H9 (cell line): ENCODE measurements at regions not wholly inside any gene's neighbourhood (a gene's known extent, or its start where the extent isn't known, plus 50 kb on each side); places are given as distances from the start of the nearest gene placed in this dataset.

ENCODE experiments used
- DNase-seq: peaks from one replicate; pipeline ENCODE4 v3.0.0-alpha.2; 2017
- H2AFZ ChIP-seq: one replicate; pipeline ENCODE4 v1.6.1; 2013; ENCODE audit warnings: mild to moderate bottlenecking, low read length, control low read depth, moderate library complexity
- H2AK5ac ChIP-seq: 2 replicates; pipeline ENCODE4 v1.6.1; 2013; ENCODE audit warnings: low read length, control low read depth, mixed read lengths; ENCODE audit not compliant: insufficient read length
- H2BK120ac ChIP-seq: one replicate; pipeline ENCODE4 v1.6.1; 2013; ENCODE audit warnings: low read depth, mild to moderate bottlenecking, low read length, control low read depth, inconsistent platforms; ENCODE audit not compliant: poor library complexity, severe bottlenecking
- H2BK12ac ChIP-seq: 2 replicates; pipeline ENCODE4 v1.6.1; 2013; ENCODE audit warnings: low read length, control low read depth, mixed read lengths, low read depth; ENCODE audit not compliant: insufficient read length
- H2BK15ac ChIP-seq: 2 replicates; pipeline ENCODE4 v1.6.1; 2013; ENCODE audit warnings: low read depth, low read length, control low read depth
- H2BK20ac ChIP-seq: one replicate; pipeline ENCODE4 v1.6.1; 2013; ENCODE audit warnings: low read depth, mild to moderate bottlenecking, low read length, control low read depth, inconsistent platforms; ENCODE audit not compliant: poor library complexity, severe bottlenecking
- H2BK5ac ChIP-seq: 2 replicates; pipeline ENCODE4 v1.6.1; 2013; ENCODE audit warnings: low read length, control low read depth, mixed read lengths; ENCODE audit not compliant: insufficient read length
- H3K14ac ChIP-seq: 2 replicates; pipeline ENCODE4 v1.6.1; 2013; ENCODE audit warnings: low read length, control low read depth; ENCODE audit not compliant: insufficient read depth
- H3K18ac ChIP-seq: 2 replicates; pipeline ENCODE4 v1.6.1; 2013; ENCODE audit warnings: low read depth, mild to moderate bottlenecking, mixed read lengths, low read length, control low read depth; ENCODE audit not compliant: insufficient read length
- H3K23ac ChIP-seq: 2 replicates; pipeline ENCODE4 v1.6.1; 2013; ENCODE audit warnings: low read length, control low read depth, mixed read lengths, low read depth; ENCODE audit not compliant: insufficient read length
- H3K23me2 ChIP-seq: 2 replicates; pipeline ENCODE4 v1.6.1; 2013; ENCODE audit warnings: low read depth, mild to moderate bottlenecking, mixed read lengths, low read length, control low read depth; ENCODE audit not compliant: insufficient read length, poor library complexity, severe bottlenecking
- H3K27ac ChIP-seq: 2 replicates; pipeline ENCODE4 v1.5.1; 2013; ENCODE audit warnings: low read length, control low read depth, mixed read lengths, low read depth; ENCODE audit not compliant: insufficient read length
- H3K27me3 ChIP-seq: 2 replicates; pipeline ENCODE4 v1.6.1; 2013; ENCODE audit warnings: low read length, control low read depth, inconsistent platforms; ENCODE audit not compliant: insufficient read depth
- H3K4ac ChIP-seq: 2 replicates; pipeline ENCODE4 v1.6.1; 2013; ENCODE audit warnings: low read depth, mild to moderate bottlenecking, control low read depth, inconsistent platforms, low read length, moderate library complexity
- H3K4me1 ChIP-seq: 2 replicates; pipeline ENCODE4 v1.6.1; 2013; ENCODE audit warnings: low read length, control low read depth, inconsistent platforms; ENCODE audit not compliant: insufficient read depth
- H3K4me2 ChIP-seq: 2 replicates; pipeline ENCODE4 v1.6.1; 2013; ENCODE audit warnings: low read length, control low read depth, mixed read lengths; ENCODE audit not compliant: insufficient read length, insufficient read depth
- H3K56ac ChIP-seq: 2 replicates; pipeline ENCODE4 v1.6.1; 2013; ENCODE audit warnings: low read depth, mild to moderate bottlenecking, mixed read lengths, low read length, control low read depth; ENCODE audit not compliant: insufficient read length
- H3K79me1 ChIP-seq: 2 replicates; pipeline ENCODE4 v1.6.1; 2013; ENCODE audit warnings: low read depth, mild to moderate bottlenecking, moderate library complexity, low read length, control low read depth, inconsistent platforms; ENCODE audit not compliant: insufficient read depth, poor library complexity, severe bottlenecking
- H3K79me2 ChIP-seq: 2 replicates; pipeline ENCODE4 v1.6.1; 2013; ENCODE audit warnings: low read length, control low read depth, inconsistent platforms; ENCODE audit not compliant: insufficient read depth
- H3K9ac ChIP-seq: 2 replicates; pipeline ENCODE4 v1.6.1; 2013; ENCODE audit warnings: low read length, control low read depth, mixed read lengths; ENCODE audit not compliant: insufficient read length; ENCODE audit errors: extremely low read depth
- H3K9me3 ChIP-seq: one replicate; pipeline ENCODE4 v1.6.1; 2013; ENCODE audit warnings: low read depth, low read length, inconsistent platforms; ENCODE audit not compliant: control insufficient read depth
- H3T11ph ChIP-seq: one replicate; pipeline ENCODE4 v1.6.1; 2013; ENCODE audit warnings: mild to moderate bottlenecking, low read length, control low read depth, inconsistent platforms
- H4K20me1 ChIP-seq: one replicate; pipeline ENCODE4 v1.6.1; 2013; ENCODE audit not compliant: control insufficient read depth, insufficient read length, insufficient read depth
- H4K5ac ChIP-seq: 2 replicates; pipeline ENCODE4 v1.6.1; 2013; ENCODE audit warnings: low read depth, mild to moderate bottlenecking, mixed read lengths, low read length, control low read depth; ENCODE audit not compliant: insufficient read length
- H4K8ac ChIP-seq: replicated peaks from 2 replicates; pipeline ENCODE4 v1.6.1; 2013; ENCODE audit warnings: low read length, control low read depth, mixed read lengths, low read depth; ENCODE audit not compliant: insufficient read length
- H4K91ac ChIP-seq: 2 replicates; pipeline ENCODE4 v1.6.1; 2013; ENCODE audit warnings: low read depth, mild to moderate bottlenecking, moderate library complexity, mixed read lengths, low read length, control low read depth; ENCODE audit not compliant: insufficient read length
- H3K27ac Mint-ChIP-seq, 3 experiments: 2 replicates in 2 of 3; 3 replicates in 1 of 3; pipeline ENCODE4 v1.8.0; 2020 to 2021; ENCODE audit warnings: mixed read lengths in 3 of 3, mild to moderate bottlenecking in 1 of 3, moderate library complexity in 1 of 3
- H3K27me3 Mint-ChIP-seq: 2 replicates; pipeline ENCODE4 v1.8.0; 2021; ENCODE audit warnings: low read depth, mild to moderate bottlenecking, moderate library complexity, mixed read lengths
- H3K36me3 Mint-ChIP-seq, 3 experiments: 2 replicates in 2 of 3; 3 replicates in 1 of 3; pipeline ENCODE4 v1.8.0; 2020 to 2021; ENCODE audit warnings: low read depth in 3 of 3, mixed read lengths in 3 of 3; ENCODE audit not compliant: insufficient read depth in 1 of 3
- H3K4me1 Mint-ChIP-seq, 2 experiments: 2 replicates each; pipeline ENCODE4 v1.8.0; 2020; ENCODE audit warnings: mixed read lengths in 2 of 2
- H3K4me3 Mint-ChIP-seq, 2 experiments: 2 replicates in 1 of 2; 3 replicates in 1 of 2; pipeline ENCODE4 v1.8.0; 2020 to 2021; ENCODE audit warnings: mild to moderate bottlenecking in 2 of 2, mixed read lengths in 2 of 2, moderate library complexity in 1 of 2
- H3K9me3 Mint-ChIP-seq, 2 experiments: 2 replicates in 1 of 2; 3 replicates in 1 of 2; pipeline ENCODE4 v1.8.0; 2020; ENCODE audit warnings: mild to moderate bottlenecking in 2 of 2, mixed read lengths in 2 of 2, moderate library complexity in 1 of 2
- WGBS: extraction: QIAGEN DNeasy Blood & Tissue Kit; methylation state at CpG from one replicate; pipeline ENCODE4 v1.1.7; 2013; ENCODE audit warnings: missing lambda C conversion rate, low lambda C conversion rate, mixed read lengths; ENCODE audit not compliant: insufficient read length; ENCODE audit errors: extremely low coverage; 5-methylcytosine and 5-hydroxymethylcytosine counted together
- TF ChIP-seq, protein P1 (sequence below): fragments of 200-600 bp; sonication (generic); conservative IDR thresholded peaks from 3 replicates; pipeline ENCODE4 v1.8.0; 2021; ENCODE audit warnings: antibody characterized with exemption, mild to moderate bottlenecking

DNA sequence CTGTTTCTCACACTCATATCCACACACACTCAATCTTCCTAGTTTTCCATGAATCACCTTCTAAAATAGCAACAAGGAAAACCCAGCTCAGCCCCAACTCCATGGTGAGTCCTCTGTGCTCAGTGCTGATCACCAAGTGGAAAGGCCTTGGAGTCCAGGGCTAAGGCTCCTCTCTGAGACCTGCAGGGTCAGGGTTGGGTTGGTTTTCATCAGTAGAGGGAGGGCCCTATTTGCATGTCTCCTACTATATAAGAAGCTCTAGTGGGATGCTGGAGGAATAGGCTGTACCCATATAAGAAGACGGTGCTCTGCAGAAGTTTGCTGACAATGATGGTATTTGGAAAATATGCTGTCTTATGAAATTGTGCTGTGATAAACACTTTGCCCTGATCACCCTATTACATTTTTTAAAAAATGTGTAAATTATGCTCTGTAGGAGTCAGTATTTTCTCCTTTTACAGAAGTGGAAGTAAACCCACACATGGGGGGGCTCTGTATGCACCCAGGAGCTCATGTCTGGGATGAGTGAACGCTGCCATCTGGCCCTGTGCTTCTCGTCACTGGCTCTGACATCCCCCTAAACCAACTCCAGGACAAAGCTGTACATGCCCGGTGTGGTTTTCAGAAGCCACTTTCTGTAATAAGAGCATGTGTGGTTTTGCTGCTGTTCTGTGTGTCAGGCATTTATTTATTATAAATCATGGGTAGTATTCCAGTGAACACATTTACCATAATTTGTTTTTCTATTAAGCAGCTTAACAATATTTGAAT is 536.3 kb downstream of the TMEM121 start:
- Histone ChIP-seq H3K23ac (no peak overlapping the region), H3K27ac (no peak overlapping the region), H3K27me3 (no peaks in the 10 kb centered on the region), H3K4me2 (no peak overlapping the region), H3K4me1 (no peaks in the 10 kb centered on the region), H3K18ac (no peak overlapping the region), H2BK20ac (no peak overlapping the region), H3K4ac (no peak overlapping the region), H2AFZ (no peak overlapping the region), H4K8ac (no peak overlapping the region), H3K9me3 (peaks cover 94% of the 10 kb centered on the region), H3T11ph (no peak overlapping the region), H4K20me1 (no peaks in the 10 kb centered on the region), H3K23me2 (no peaks in the 10 kb centered on the region), H2BK12ac (no peak overlapping the region), H3K14ac (no peak overlapping the region), H4K91ac (no peak overlapping the region), H4K5ac (no peak overlapping the region), H3K56ac (no peak overlapping the region), H2BK15ac (no peak overlapping the region), H2AK5ac (no peak overlapping the region), H3K79me1 (no peaks in the 10 kb centered on the region), H3K9ac (no peak overlapping the region), H2BK5ac (no peak overlapping the region), H2BK120ac (no peak overlapping the region), H3K79me2 (no peaks in the 10 kb centered on the region)
- TF ChIP-seq, protein P1, sequence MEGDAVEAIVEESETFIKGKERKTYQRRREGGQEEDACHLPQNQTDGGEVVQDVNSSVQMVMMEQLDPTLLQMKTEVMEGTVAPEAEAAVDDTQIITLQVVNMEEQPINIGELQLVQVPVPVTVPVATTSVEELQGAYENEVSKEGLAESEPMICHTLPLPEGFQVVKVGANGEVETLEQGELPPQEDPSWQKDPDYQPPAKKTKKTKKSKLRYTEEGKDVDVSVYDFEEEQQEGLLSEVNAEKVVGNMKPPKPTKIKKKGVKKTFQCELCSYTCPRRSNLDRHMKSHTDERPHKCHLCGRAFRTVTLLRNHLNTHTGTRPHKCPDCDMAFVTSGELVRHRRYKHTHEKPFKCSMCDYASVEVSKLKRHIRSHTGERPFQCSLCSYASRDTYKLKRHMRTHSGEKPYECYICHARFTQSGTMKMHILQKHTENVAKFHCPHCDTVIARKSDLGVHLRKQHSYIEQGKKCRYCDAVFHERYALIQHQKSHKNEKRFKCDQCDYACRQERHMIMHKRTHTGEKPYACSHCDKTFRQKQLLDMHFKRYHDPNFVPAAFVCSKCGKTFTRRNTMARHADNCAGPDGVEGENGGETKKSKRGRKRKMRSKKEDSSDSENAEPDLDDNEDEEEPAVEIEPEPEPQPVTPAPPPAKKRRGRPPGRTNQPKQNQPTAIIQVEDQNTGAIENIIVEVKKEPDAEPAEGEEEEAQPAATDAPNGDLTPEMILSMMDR = no peak
- H3K36me3 Mint-ChIP-seq = peaks cover 4 to 28% (median 12%) of the 10 kb centered on the region in 3 experiments; a peak in 6 of 7 replicates
- H3K27ac Mint-ChIP-seq = no peak overlapping the region
- H3K4me1 Mint-ChIP-seq = no peaks in the 10 kb centered on the region
- DNase-seq = no peak
- WGBS = no CpG with 5 or more reads among the region's 4 CpGs
- H3K4me3 Mint-ChIP-seq = no peak overlapping the region
- H3K9me3 Mint-ChIP-seq = peaks cover 92 to 97% of the 10 kb centered on the region in 2 experiments
- H3K27me3 Mint-ChIP-seq = peaks cover 3% of the 10 kb centered on the region
